Ishikawa (cell line): ENCODE measurements at regions not wholly inside any gene's neighbourhood (a gene's known extent, or its start where the extent isn't known, plus 50 kb on each side); places are given as distances from the start of the nearest gene placed in this dataset.

Experiments used
- CEBPB ChIP-seq: IDR thresholded peaks from 2 replicates; pipeline ENCODE4 v1.6.1; 2012
- EP300 ChIP-seq: IDR thresholded peaks from 2 replicates; pipeline ENCODE4 v1.6.1; 2012; ENCODE audit warnings: borderline replicate concordance
- NFIC ChIP-seq: IDR thresholded peaks from 2 replicates; pipeline ENCODE4 v1.6.1; 2012
- RAD21 ChIP-seq: IDR thresholded peaks from 2 replicates; pipeline ENCODE4 v1.6.1; 2012; ENCODE audit warnings: low read depth
- YY1 ChIP-seq: IDR thresholded peaks from 2 replicates; pipeline ENCODE4 v1.6.1; 2012; ENCODE audit warnings: low read depth
- TF ChIP-seq, protein P1 (sequence below): IDR thresholded peaks from 2 replicates; pipeline ENCODE4 v1.6.1; 2012; ENCODE audit warnings: low read depth, mild to moderate bottlenecking

DNA sequence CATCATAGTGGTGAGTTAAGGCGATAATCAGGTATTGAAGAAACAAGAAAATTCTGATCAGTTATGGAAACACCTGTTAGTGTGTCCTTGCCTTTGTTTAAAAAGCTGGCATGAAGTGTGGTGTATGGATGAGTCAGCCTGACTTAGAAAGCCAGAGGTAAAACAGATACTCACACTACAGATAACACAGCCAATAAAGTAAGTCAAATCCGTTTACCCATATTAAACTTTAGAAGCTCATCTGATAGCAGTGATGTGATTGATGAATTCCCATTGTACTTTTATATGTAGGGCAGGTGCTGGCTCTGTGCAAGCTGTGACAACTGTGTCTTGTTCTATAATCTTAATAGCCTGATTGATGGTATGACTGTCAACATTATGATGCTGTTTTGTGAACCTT, 1392.7 kb upstream of the IGFBP7 start:
- TF ChIP-seq CEBPB = no peak
- TF ChIP-seq, protein P1, sequence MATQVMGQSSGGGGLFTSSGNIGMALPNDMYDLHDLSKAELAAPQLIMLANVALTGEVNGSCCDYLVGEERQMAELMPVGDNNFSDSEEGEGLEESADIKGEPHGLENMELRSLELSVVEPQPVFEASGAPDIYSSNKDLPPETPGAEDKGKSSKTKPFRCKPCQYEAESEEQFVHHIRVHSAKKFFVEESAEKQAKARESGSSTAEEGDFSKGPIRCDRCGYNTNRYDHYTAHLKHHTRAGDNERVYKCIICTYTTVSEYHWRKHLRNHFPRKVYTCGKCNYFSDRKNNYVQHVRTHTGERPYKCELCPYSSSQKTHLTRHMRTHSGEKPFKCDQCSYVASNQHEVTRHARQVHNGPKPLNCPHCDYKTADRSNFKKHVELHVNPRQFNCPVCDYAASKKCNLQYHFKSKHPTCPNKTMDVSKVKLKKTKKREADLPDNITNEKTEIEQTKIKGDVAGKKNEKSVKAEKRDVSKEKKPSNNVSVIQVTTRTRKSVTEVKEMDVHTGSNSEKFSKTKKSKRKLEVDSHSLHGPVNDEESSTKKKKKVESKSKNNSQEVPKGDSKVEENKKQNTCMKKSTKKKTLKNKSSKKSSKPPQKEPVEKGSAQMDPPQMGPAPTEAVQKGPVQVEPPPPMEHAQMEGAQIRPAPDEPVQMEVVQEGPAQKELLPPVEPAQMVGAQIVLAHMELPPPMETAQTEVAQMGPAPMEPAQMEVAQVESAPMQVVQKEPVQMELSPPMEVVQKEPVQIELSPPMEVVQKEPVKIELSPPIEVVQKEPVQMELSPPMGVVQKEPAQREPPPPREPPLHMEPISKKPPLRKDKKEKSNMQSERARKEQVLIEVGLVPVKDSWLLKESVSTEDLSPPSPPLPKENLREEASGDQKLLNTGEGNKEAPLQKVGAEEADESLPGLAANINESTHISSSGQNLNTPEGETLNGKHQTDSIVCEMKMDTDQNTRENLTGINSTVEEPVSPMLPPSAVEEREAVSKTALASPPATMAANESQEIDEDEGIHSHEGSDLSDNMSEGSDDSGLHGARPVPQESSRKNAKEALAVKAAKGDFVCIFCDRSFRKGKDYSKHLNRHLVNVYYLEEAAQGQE = no peak
- no peak for TF ChIP-seq YY1
- no peak for TF ChIP-seq EP300
- no peak for TF ChIP-seq NFIC
- TF ChIP-seq RAD21 = no peak
